ENCODE measurements at regions not wholly inside any gene's neighbourhood (a gene's known extent, or its start where the extent isn't known, plus 50 kb on each side); places are given as distances from the start of the nearest gene placed in this dataset.

GRCh38 chr5:74521401-74521800 lies 119.1 kb downstream of the ENC1 start:
- H3K36me3 ChIP-seq (ENCODE audit: control insufficient read depth, insufficient read depth, low read length), result no peaks in the 10 kb centered on the region
- H3K4me3 ChIP-seq (ENCODE audit: low read depth, low read length), result no peak overlapping the region
- DNase-seq (ENCODE audit: low read depth), result no peak
- CTCF ChIA-PET, result interaction anchor here (1.0 to 1.2 kb wide), 3 partner anchors 9 to 17 kb away, joined by 3 to 4 read pairs (median 4); no protein-coding TSS in a partner anchor
- TF ChIP-seq CTCF (IDR thresholded peaks at IDR 0.05; ENCODE audit: insufficient read depth, low read depth, low read length), result no peak
- H3K27me3 ChIP-seq (ENCODE audit: control insufficient read depth, insufficient read depth, low read length), result no peaks in the 10 kb centered on the region
- POLR2A ChIA-PET, result interaction anchor here (0.6 kb wide), 1 partner anchor 180 kb away, joined by 3 read pairs; no protein-coding TSS in a partner anchor

GRCh38 chr5:74519679-74520078 lies 120.8 kb downstream of the ENC1 start:
- DNase-seq (ENCODE audit: low read depth), result no peak
- Histone ChIP-seq H3K27me3 (ENCODE audit: control insufficient read depth, insufficient read depth, low read length) (no peaks in the 10 kb centered on the region), H3K36me3 (ENCODE audit: control insufficient read depth, insufficient read depth, low read length) (no peaks in the 10 kb centered on the region), H3K4me3 (ENCODE audit: low read depth, low read length) (no peak overlapping the region)
- no peak for TF ChIP-seq CTCF (IDR thresholded peaks at IDR 0.05; ENCODE audit: insufficient read depth, low read depth, low read length)
- ChIA-PET CTCF (interaction anchor here (1.8 kb wide), 1 partner anchor 9 kb away, joined by 6 read pairs; no protein-coding TSS in a partner anchor), POLR2A (no interaction called here)

GRCh38 chr5:74519161-74519571 lies 121.4 kb downstream of the ENC1 start:
- H3K36me3 ChIP-seq (ENCODE audit: control insufficient read depth, insufficient read depth, low read length), result no peaks in the 10 kb centered on the region
- no peak for TF ChIP-seq CTCF (IDR thresholded peaks at IDR 0.05; ENCODE audit: insufficient read depth, low read depth, low read length)
- POLR2A ChIA-PET, result no interaction called here
- no peak for DNase-seq (ENCODE audit: low read depth)
- H3K4me3 ChIP-seq (ENCODE audit: low read depth, low read length), result no peak overlapping the region
- H3K27me3 ChIP-seq (ENCODE audit: control insufficient read depth, insufficient read depth, low read length), result no peaks in the 10 kb centered on the region
- CTCF ChIA-PET, result interaction anchor here (1.8 kb wide), 1 partner anchor 10 kb away, joined by 6 read pairs; no protein-coding TSS in a partner anchor

GRCh38 chr5:74517700-74518099 lies 122.8 kb downstream of the ENC1 start:
- ChIA-PET CTCF (interaction anchor here (1.2 kb wide), 1 partner anchor 12 kb away, joined by 4 read pairs; no protein-coding TSS in a partner anchor), POLR2A (no interaction called here)
- no peak for TF ChIP-seq CTCF (IDR thresholded peaks at IDR 0.05; ENCODE audit: insufficient read depth, low read depth, low read length)
- no peaks in the 10 kb centered on the region for H3K27me3 ChIP-seq (ENCODE audit: control insufficient read depth, insufficient read depth, low read length)
- H3K4me3 ChIP-seq (ENCODE audit: low read depth, low read length), result no peak overlapping the region
- no peaks in the 10 kb centered on the region for H3K36me3 ChIP-seq (ENCODE audit: control insufficient read depth, insufficient read depth, low read length)
- no peak for DNase-seq (ENCODE audit: low read depth)

GRCh38 chr5:74516211-74516636 lies 124.3 kb downstream of the ENC1 start:
- ChIA-PET POLR2A (no interaction called here), CTCF (interaction anchor here (1.6 kb wide), 1 partner anchor 9 kb away, joined by 4 read pairs; no protein-coding TSS in a partner anchor)
- Histone ChIP-seq H3K36me3 (ENCODE audit: control insufficient read depth, insufficient read depth, low read length) (no peaks in the 10 kb centered on the region), H3K27me3 (ENCODE audit: control insufficient read depth, insufficient read depth, low read length) (no peaks in the 10 kb centered on the region), H3K4me3 (ENCODE audit: low read depth, low read length) (no peak overlapping the region)
- no peak for TF ChIP-seq CTCF (IDR thresholded peaks at IDR 0.05; ENCODE audit: insufficient read depth, low read depth, low read length)
- DNase-seq (ENCODE audit: low read depth), result no peak

Measured in BJ (cell line).